Progenitor cell of endocrine pancreas (in vitro differentiated cells): ENCODE measurements at regions not wholly inside any gene's neighbourhood (a gene's known extent, or its start where the extent isn't known, plus 50 kb on each side); places are given as distances from the start of the nearest gene placed in this dataset.

Experiments used
- DNase-seq: peaks from one replicate; pipeline ENCODE4 v3.0.0; 2021; ENCODE audit warnings: low spot score; ENCODE audit not compliant: unreplicated experiment
- H3K27ac Mint-ChIP-seq: 2 replicates; pipeline ENCODE4 v1.8.0; 2021; ENCODE audit warnings: mild to moderate bottlenecking, moderate library complexity, mixed read lengths
- H3K27me3 Mint-ChIP-seq: 2 replicates; pipeline ENCODE4 v1.8.0; 2021; ENCODE audit warnings: mixed read lengths
- H3K36me3 Mint-ChIP-seq: 2 replicates; pipeline ENCODE4 v1.8.0; 2022; ENCODE audit warnings: mixed read lengths; ENCODE audit not compliant: insufficient read depth
- H3K4me1 Mint-ChIP-seq: 2 replicates; pipeline ENCODE4 v1.8.0; 2021; ENCODE audit warnings: low read depth, mixed read lengths
- H3K4me3 Mint-ChIP-seq: 2 replicates; pipeline ENCODE4 v1.8.0; 2021; ENCODE audit warnings: low read depth, mild to moderate bottlenecking, moderate library complexity, mixed read lengths
- H3K9me3 Mint-ChIP-seq: 2 replicates; pipeline ENCODE4 v1.8.0; 2021; ENCODE audit warnings: low read depth, mixed read lengths
- TF ChIP-seq, protein P1 (sequence below): fragments of 200-600 bp; sonication (generic); IDR thresholded peaks from one replicate; pipeline ENCODE4 v1.5.0; 2021; ENCODE audit warnings: antibody characterized with exemption, mild to moderate bottlenecking; ENCODE audit not compliant: unreplicated experiment

DNA sequence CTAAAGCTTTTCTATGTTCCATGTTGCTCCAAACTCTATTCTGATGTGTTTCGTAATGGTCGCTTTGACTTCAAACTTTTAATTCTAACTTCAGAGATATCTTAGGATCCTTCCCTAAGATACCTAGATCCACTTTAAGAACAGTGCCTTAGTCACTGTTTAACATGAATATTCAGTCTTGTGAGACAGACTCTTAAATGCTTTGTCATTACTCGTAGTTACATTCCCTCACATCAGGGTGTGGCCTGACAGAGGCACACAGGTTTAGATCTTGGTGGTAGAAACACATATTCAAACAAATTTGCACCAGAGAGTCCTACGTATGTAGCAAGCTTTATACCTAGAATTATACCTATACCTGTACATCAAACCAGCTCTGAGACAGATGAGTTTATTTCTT lies 687.0 kb upstream of the C9orf72 start:
- TF ChIP-seq, protein P1, sequence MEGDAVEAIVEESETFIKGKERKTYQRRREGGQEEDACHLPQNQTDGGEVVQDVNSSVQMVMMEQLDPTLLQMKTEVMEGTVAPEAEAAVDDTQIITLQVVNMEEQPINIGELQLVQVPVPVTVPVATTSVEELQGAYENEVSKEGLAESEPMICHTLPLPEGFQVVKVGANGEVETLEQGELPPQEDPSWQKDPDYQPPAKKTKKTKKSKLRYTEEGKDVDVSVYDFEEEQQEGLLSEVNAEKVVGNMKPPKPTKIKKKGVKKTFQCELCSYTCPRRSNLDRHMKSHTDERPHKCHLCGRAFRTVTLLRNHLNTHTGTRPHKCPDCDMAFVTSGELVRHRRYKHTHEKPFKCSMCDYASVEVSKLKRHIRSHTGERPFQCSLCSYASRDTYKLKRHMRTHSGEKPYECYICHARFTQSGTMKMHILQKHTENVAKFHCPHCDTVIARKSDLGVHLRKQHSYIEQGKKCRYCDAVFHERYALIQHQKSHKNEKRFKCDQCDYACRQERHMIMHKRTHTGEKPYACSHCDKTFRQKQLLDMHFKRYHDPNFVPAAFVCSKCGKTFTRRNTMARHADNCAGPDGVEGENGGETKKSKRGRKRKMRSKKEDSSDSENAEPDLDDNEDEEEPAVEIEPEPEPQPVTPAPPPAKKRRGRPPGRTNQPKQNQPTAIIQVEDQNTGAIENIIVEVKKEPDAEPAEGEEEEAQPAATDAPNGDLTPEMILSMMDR, result no peak
- H3K4me1 Mint-ChIP-seq, result no peaks in the 10 kb centered on the region

DNA sequence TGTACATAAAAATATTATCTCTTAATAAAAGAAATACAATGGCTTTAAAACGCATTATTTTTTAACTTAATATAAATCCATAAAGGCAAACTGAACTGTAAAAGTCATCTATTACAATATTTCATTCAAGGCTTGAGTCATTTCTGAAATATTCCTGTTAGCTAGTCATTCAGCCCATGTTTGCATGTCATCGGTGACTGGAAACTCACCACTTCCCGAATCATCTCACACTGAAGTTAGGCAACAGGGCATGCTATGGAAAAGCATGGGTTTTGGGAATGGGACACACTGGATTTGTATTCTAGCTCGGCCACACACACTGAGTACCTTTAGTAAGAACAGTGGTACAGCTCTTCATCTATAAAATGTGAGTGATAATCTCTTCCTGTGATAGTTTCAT lies 691.1 kb upstream of the C9orf72 start:
- no peaks in the 10 kb centered on the region for H3K27me3 Mint-ChIP-seq
- H3K36me3 Mint-ChIP-seq, result no peaks in the 10 kb centered on the region
- TF ChIP-seq, protein P1, result no peak
- no peak for DNase-seq
- no peaks in the 10 kb centered on the region for H3K9me3 Mint-ChIP-seq
- no peak overlapping the region for H3K4me3 Mint-ChIP-seq
- H3K27ac Mint-ChIP-seq, result no peak overlapping the region
- no peaks in the 10 kb centered on the region for H3K4me1 Mint-ChIP-seq

More for the DNA sequence above, 687.0 kb upstream of the C9orf72 start:
- DNase-seq, result no peak
- H3K27ac Mint-ChIP-seq, result no peak overlapping the region
- H3K36me3 Mint-ChIP-seq, result no peaks in the 10 kb centered on the region
- H3K4me3 Mint-ChIP-seq, result no peak overlapping the region
- no peaks in the 10 kb centered on the region for H3K27me3 Mint-ChIP-seq
- H3K9me3 Mint-ChIP-seq, result no peaks in the 10 kb centered on the region

DNA sequence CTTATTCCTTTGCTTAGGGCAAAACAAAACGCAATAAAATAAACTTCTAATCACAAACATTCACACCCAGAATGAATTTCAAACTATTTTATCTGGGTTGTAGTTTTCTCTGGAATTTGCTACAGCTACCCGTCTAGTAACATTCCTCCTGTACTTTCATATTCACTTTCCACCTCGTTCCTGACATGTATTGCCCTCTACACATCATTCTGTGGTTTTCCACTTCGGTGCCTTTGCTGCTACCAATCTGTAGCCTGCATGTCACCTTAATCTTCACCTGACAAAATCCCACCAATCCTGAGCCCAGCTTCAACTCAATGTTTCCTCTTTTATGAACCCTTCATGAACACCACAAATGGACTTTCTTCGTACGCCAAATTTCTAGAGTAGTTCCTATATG lies 694.1 kb upstream of the C9orf72 start:
- Mint-ChIP-seq H3K4me3 (no peak overlapping the region), H3K4me1 (no peaks in the 10 kb centered on the region), H3K27ac (no peak overlapping the region), H3K9me3 (no peaks in the 10 kb centered on the region), H3K27me3 (no peaks in the 10 kb centered on the region), H3K36me3 (no peaks in the 10 kb centered on the region)
- DNase-seq, result no peak
- TF ChIP-seq, protein P1, result no peak

DNA sequence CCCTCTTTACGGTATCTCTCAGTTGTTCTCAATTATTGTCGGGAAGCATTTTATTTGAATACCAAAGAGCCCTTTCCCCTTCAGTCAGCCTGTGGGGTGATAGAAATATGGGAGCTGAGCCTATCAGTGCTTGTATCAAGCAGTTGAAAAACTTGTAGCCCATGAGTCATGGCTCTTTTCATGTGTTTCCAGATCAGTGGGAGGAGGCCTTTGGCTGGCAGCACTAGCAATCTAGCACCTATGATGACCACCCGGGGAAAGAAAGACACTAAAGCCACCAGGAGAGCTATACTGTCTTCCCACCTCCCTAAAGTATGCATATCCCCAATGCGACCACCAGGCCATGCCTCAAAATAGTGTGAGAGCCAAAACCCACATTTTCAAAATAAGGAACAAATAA lies 696.9 kb upstream of the C9orf72 start:
- H3K9me3 Mint-ChIP-seq, result no peaks in the 10 kb centered on the region
- DNase-seq, result no peak
- H3K36me3 Mint-ChIP-seq, result no peaks in the 10 kb centered on the region
- H3K4me1 Mint-ChIP-seq, result no peaks in the 10 kb centered on the region
- H3K27me3 Mint-ChIP-seq, result no peaks in the 10 kb centered on the region
- TF ChIP-seq, protein P1, result no peak
- no peak overlapping the region for H3K4me3 Mint-ChIP-seq
- H3K27ac Mint-ChIP-seq, result no peak overlapping the region

DNA sequence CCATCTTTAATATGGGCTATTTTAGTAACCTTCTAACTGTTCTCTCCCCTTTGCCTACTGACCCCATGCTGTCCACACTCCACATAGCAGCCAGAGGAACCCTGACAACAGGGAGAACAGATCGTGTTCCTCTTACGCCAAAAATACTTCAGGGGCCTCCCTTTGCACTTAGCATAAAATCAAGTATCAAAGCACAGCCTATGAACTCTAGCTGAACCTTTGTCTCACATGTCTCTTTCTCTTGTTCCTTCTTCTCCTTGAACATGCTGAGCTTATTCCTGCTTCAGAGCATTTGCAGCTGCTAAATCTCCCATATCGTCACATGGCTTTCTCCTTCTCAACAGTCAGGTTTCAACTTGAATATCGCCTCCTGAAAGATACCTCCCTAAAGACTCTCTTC lies 698.8 kb upstream of the C9orf72 start:
- Mint-ChIP-seq H3K9me3 (peaks cover 3% of the 10 kb centered on the region), H3K36me3 (no peaks in the 10 kb centered on the region), H3K4me3 (no peak overlapping the region), H3K27me3 (no peaks in the 10 kb centered on the region), H3K4me1 (no peaks in the 10 kb centered on the region), H3K27ac (no peak overlapping the region)
- TF ChIP-seq, protein P1, result no peak
- no peak for DNase-seq
